HS-27A (cell line): ENCODE measurements at regions not wholly inside any gene's neighbourhood (a gene's known extent, or its start where the extent isn't known, plus 50 kb on each side); places are given as distances from the start of the nearest gene placed in this dataset.

Experiments used
- DNase-seq: peaks from one replicate; pipeline ENCODE4 v3.0.0-alpha.2; 2012; ENCODE audit warnings: low read depth, missing footprints

DNA sequence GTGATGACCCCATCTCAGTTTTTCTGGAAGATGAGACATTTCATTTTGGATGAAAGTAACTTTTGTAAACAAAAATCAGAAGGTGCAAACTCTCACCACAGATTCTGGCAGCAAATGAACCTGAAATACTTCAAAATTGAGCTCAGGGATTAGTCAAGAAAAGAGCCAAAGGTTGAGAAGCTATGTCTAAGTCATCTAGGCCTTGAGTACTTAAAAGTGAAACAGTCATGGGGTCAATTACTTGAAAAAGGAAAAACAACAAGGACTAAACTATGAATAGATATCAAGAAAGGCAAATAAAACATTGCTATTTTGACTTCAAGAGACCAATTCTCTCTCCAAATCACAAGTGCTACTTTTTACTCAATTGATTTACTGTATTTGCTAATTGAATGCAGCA, 285.1 kb downstream of the RBM43 start:
- no peak for DNase-seq

DNA sequence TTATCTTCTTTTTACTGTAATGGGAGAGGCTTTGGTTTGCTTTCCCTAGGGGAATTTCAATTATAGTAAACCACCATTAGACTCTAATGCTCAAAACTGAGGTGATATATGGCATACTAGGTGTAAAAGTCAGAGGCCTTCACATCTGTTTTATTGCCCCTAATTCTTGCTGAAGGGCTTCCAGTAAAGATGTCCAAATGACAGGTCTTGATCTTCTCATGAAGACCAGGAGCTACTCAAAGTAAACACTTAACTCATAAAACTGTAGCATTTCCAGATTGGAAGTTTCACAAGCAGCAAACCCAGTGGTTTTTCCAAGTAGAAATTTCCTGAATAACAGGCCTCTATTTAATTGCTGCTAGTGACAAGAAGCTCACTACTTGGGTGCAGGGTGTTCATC, 286.8 kb downstream of the RBM43 start:
- no peak for DNase-seq

- DNase-seq: no peak
Observed at GRCh38 chr2:150974234-150974633, 287.4 kb downstream of the RBM43 start.

DNA sequence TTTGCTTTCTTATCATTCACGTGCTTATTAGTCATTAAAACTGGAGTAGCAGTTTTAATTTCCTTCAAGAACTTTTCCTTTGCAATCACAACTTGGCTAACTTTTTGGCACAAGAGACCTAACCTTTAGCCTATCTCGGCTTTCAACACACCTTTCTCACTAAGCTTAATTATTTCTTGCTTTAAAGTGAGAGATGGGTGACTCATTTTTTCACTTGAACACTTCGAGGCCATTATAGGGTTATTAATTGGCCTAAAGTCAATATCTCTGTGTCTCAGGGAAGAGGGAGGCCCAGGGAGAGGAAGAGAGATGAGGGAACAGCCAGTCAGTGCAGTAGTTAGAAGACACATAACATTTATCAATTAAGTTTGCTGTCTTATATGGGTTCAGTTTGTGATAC, 289.8 kb downstream of the RBM43 start:
- no peak for DNase-seq

DNA sequence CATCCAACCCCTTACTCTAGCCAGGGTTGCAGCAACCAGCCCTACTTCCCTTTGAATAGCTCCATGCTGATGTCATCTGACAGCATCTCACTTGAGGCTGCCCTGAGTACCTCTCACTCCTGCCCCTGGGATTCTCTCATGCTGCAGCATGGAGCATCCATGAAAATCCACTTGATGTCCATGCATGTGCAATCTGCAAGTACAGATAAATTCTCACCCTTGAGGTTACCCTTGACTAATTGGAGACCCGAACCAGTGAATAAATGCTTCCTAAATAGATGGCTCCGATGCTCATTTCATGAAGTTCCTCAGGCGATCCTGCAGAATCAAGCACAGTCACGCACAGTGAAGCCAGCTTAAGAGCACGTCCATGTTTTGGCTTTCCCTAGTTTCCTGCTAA, 298.3 kb downstream of the RBM43 start:
- no peak for DNase-seq

DNA sequence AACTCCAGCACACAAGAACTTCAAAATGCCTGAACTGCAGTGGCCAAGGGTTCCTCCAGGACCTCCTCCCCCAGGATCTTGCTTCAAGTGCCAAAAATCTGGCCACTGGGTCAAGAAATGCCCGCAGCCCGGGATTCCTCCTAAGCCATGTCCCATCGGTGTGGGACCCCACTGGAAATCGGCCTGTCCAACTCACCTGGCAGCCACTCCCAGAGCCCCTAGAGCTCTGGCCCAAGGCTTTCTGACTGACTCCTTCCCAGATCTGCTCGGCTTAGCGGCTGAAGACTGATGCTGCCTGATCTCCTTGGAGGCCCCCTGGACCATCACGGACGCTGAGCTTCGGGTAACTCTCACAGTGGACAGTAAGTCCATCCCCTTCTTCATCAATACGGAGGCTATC, 306.4 kb downstream of the RBM43 start:
- DNase-seq: no peak

GRCh38 chr2:150946831-150947230, 314.8 kb downstream of the RBM43 start:
- no peak for DNase-seq

- no peak for DNase-seq
Observed at GRCh38 chr2:150944315-150944714, 317.3 kb downstream of the RBM43 start.

- no peak for DNase-seq
Observed at GRCh38 chr2:150939087-150939486, 322.6 kb downstream of the RBM43 start.

- DNase-seq: no peak
Observed at GRCh38 chr2:150938527-150938926, 323.1 kb downstream of the RBM43 start.

GRCh38 chr2:150937030-150937429, 324.6 kb downstream of the RBM43 start:
- DNase-seq: no peak

DNA sequence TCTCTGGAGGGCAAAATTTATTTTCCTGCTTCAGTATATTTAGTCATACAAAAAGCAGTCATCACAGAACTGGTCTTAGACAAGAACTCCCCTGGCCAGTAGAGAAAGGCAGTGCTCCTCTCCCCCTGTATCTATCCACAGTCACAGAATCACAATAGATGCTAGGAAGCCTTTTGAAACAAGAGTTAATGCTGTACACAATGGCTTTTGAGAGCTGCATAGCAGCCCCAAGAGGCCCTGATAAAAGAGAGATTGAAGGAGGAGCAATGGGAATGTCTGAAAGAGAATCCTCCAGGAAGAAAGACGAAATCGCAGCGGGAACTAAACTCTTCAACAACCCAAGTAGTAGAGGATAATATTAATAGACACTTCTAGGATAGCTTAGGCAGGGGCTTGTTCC, 330.2 kb downstream of the RBM43 start:
- DNase-seq: no peak

- no peak for DNase-seq
Observed at GRCh38 chr2:150925611-150926010, 336.1 kb downstream of the RBM43 start.

- DNase-seq: no peak
Observed at GRCh38 chr2:150924878-150925277, 336.8 kb downstream of the RBM43 start.

- no peak for DNase-seq
Observed at GRCh38 chr2:150919901-150920300, 341.8 kb downstream of the RBM43 start.

DNA sequence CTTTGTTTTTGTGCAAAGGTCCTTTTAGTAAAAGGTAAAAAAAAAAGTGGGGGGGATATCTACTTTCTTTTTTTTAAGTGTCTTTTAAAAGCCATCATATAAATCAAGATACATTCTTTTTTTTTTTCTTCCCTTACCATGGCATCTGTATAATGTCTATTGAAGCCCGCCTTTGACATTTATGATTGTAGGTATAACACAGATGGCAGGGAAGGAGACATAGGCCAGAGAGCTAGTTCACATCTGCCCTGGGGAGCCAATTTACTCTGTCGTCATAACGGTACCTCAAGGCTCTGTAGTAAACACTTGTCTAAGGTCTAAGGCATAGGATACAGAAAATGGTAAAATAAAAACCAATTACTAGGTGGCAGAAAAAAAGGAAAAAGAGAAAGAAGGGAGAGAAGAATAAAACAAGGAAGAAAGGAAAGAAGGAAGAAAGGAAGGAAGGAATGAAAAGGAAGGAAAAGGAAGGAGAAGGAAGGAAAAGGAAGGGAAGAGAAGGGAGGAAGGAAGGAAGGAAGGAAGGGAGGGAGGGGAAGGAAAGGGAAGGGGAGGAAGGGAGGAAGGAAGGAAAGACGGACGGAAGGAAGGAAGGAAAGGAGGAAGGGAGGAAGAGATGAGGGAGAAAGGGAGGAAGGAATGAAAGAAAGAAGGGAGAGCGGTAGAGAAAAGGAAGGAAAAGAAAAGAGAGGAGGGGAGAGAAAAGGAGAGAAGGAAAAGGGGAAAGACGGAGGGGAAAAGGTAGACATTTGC, 343.5 kb downstream of the RBM43 start:
- DNase-seq: no peak

DNA sequence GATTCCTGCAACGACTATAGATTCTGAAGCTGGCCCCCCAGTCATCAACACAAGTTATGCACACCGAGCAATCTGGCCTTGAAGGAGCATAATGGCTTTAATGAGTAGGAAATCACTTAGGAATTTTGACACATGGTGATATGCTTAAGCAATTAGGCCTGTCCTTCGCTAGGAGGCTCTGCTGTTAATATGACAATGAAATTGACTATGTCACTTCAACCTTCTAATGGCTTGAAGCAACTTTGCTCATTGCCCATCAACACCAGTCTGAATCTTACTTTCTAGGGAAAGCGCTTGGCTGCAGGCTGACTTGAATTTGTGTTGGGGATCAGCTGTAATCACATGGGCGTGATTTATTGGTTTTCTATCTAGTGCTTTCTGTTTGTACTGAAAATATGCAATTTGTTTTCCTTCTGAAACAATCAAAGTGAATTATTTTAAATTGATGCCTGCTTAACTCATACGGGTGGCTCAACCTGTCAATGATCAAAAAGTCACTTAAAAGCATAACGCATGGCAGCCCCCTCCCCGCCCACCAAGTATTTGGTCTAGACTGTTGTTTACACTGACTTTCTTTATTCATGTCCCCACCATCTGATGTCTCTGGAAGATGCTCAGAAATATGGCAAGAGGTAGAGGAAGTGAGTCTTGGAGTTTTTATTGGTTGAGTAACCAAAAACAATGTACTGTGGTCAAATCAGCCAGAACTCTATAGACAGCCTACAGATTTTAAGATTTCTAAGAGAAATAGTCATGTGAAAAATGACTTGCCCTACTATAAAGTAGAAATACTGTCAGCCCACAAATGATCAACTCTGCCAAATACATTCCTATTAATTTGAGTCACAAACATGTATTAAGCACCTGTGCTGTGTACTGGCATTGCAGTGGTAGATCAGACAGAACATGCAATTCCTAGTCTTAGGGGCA, 344.9 kb downstream of the RBM43 start:
- peak; percentile 1 for DNase-seq

GRCh38 chr2:150911766-150912280, 349.8 kb downstream of the RBM43 start:
- DNase-seq: peak; percentile 51

DNA sequence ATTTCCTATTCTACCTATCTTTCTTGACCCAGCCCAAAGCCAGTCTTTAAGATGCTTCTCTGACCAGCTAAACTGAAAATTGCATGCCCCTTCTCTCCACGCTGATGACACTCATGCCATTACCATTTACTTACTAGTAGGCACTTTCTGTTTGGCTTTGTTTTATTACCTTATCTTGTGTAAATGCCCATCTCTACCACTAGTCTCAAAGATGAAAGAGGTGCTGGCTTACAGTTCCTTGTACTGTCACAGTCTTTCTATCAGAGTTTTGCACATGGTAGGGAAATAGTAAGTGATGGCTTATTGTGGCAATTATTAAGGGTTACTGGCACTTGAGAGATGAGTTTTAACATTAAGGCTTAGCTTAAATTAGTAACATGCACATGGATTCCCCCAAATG, 352.1 kb downstream of the RBM43 start:
- no peak for DNase-seq

GRCh38 chr2:150909090-150909489, 352.6 kb downstream of the RBM43 start:
- DNase-seq: no peak

- no peak for DNase-seq
Observed at GRCh38 chr2:150907466-150907865, 354.2 kb downstream of the RBM43 start.

- no peak for DNase-seq
Observed at GRCh38 chr2:150903461-150903860, 358.2 kb downstream of the RBM43 start.

DNA sequence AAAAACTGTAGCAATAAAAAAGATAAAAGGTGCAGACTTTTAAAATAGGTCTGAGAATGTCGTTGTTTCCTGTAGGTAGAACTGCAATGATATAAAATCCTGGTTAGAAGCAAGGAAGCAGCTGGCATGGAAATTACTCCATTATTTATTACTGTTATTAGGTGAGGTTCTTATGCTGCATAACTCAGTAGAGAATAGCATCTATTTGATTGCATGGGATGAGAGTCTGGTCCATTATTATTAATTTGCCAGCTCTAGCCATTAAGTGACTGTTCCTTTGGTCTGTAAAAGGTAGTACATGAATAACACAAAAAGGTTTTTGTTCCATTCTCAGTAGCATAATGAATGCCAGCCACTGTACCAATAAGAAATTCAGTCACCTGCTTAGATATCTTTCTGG, 358.6 kb downstream of the RBM43 start:
- no peak for DNase-seq
